ENCODE measurements at regions not wholly inside any gene's neighbourhood (a gene's known extent, or its start where the extent isn't known, plus 50 kb on each side); places are given as distances from the start of the nearest gene placed in this dataset.

DNA sequence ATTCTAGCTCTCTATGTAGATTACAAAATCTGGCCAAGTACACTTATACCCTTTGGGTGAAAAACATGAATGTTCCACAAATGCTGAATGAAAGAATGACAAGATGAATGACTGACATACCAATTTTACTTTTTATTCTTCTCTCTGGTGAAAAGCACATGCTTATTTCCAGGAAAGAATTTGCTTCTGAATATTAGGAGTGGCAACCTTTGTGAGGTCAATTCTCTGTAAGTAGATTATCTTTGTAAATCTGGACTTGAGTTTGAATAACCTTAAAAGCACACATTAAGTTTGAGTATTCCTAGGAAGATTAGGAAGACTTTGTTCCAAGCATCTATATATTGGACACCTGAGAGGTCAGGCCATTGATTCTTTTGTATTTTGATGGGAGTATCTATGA lies 78.1 kb upstream of the P2RY1 start (continued):
- TF ChIP-seq, protein P1, sequence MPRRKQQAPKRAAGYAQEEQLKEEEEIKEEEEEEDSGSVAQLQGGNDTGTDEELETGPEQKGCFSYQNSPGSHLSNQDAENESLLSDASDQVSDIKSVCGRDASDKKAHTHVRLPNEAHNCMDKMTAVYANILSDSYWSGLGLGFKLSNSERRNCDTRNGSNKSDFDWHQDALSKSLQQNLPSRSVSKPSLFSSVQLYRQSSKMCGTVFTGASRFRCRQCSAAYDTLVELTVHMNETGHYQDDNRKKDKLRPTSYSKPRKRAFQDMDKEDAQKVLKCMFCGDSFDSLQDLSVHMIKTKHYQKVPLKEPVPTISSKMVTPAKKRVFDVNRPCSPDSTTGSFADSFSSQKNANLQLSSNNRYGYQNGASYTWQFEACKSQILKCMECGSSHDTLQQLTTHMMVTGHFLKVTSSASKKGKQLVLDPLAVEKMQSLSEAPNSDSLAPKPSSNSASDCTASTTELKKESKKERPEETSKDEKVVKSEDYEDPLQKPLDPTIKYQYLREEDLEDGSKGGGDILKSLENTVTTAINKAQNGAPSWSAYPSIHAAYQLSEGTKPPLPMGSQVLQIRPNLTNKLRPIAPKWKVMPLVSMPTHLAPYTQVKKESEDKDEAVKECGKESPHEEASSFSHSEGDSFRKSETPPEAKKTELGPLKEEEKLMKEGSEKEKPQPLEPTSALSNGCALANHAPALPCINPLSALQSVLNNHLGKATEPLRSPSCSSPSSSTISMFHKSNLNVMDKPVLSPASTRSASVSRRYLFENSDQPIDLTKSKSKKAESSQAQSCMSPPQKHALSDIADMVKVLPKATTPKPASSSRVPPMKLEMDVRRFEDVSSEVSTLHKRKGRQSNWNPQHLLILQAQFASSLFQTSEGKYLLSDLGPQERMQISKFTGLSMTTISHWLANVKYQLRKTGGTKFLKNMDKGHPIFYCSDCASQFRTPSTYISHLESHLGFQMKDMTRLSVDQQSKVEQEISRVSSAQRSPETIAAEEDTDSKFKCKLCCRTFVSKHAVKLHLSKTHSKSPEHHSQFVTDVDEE (CRISPR knock-in tag; IDR thresholded peaks at IDR 0.05): no peak

GRCh38 chr3:152760024-152760563 lies 74.8 kb upstream of the P2RY1 start:
- ATAC-seq: no peak

DNA sequence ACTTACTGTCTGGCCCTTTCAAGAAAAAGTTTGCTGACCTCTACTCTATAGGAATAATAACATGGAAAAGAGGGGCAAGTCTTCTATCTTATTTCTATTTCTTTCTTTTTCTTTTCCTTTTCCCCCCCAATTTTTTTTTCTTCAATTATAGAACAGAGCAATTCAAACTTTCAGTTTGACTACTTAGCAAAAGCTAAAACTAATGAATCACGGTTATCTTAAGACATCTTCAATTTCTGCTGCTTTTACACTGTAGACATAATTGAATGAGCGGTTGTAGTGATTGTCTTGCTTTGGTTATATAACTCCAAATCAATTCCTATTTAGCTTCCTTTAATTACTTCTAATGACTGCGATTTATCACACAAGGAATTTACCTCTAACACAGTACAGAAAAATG lies 74.3 kb upstream of the P2RY1 start:
- no peak for ATAC-seq
- TF ChIP-seq ZNF565 (CRISPR knock-in tag; conservative IDR thresholded peaks at IDR 0.05; ENCODE audit: low read depth) (no peak), GLIS3 (CRISPR knock-in tag; IDR thresholded peaks at IDR 0.05) (no peak), TCF4 (CRISPR knock-in tag; IDR thresholded peaks at IDR 0.05; ENCODE audit: borderline replicate concordance) (no peak), RARB (CRISPR knock-in tag; IDR thresholded peaks at IDR 0.05) (no peak), ZC3H10 (CRISPR knock-in tag; IDR thresholded peaks at IDR 0.05) (no peak), CSDC2 (CRISPR knock-in tag; IDR thresholded peaks at IDR 0.05) (no peak), ESRRG (CRISPR knock-in tag; IDR thresholded peaks at IDR 0.05) (no peak), ZFP3 (CRISPR knock-in tag; IDR thresholded peaks at IDR 0.05) (no peak), PATZ1 (CRISPR knock-in tag; IDR thresholded peaks at IDR 0.05; ENCODE audit: borderline replicate concordance) (no peak), ARNTL (CRISPR knock-in tag; IDR thresholded peaks at IDR 0.05; ENCODE audit: borderline replicate concordance, low read depth) (no peak), ZNF8 (CRISPR knock-in tag; IDR thresholded peaks at IDR 0.05) (no peak), ZFP30 (CRISPR knock-in tag; IDR thresholded peaks at IDR 0.05) (no peak), BACH2 (CRISPR knock-in tag; IDR thresholded peaks at IDR 0.05; ENCODE audit: borderline replicate concordance) (no peak), ISL1 (CRISPR knock-in tag; IDR thresholded peaks at IDR 0.05) (no peak), ZNF70 (CRISPR knock-in tag; IDR thresholded peaks at IDR 0.05) (no peak), POU6F1 (CRISPR knock-in tag; IDR thresholded peaks at IDR 0.05; ENCODE audit: borderline replicate concordance, low read depth) (no peak)
- TF ChIP-seq, protein P1 (CRISPR knock-in tag; IDR thresholded peaks at IDR 0.05): no peak

More at GRCh38 chr3:152760024-152760563, 74.8 kb upstream of the P2RY1 start:
- TF ChIP-seq, protein P1 (CRISPR knock-in tag; IDR thresholded peaks at IDR 0.05): no peak
- TF ChIP-seq PPARA (CRISPR knock-in tag; IDR thresholded peaks at IDR 0.05; ENCODE audit: borderline replicate concordance) (no peak), OSR1 (CRISPR knock-in tag; IDR thresholded peaks at IDR 0.05) (no peak), ZFP30 (CRISPR knock-in tag; IDR thresholded peaks at IDR 0.05) (no peak), ZC3H10 (CRISPR knock-in tag; IDR thresholded peaks at IDR 0.05) (no peak), TCF4 (CRISPR knock-in tag; IDR thresholded peaks at IDR 0.05; ENCODE audit: borderline replicate concordance) (no peak), ZNF70 (CRISPR knock-in tag; IDR thresholded peaks at IDR 0.05) (no peak), CSDC2 (CRISPR knock-in tag; IDR thresholded peaks at IDR 0.05) (no peak), GLIS3 (CRISPR knock-in tag; IDR thresholded peaks at IDR 0.05) (no peak), BACH2 (CRISPR knock-in tag; IDR thresholded peaks at IDR 0.05; ENCODE audit: borderline replicate concordance) (no peak), TOX (CRISPR knock-in tag; IDR thresholded peaks at IDR 0.05; ENCODE audit: borderline replicate concordance) (no peak), SNAI2 (CRISPR knock-in tag; IDR thresholded peaks at IDR 0.05) (no peak), ISL1 (CRISPR knock-in tag; IDR thresholded peaks at IDR 0.05) (no peak), ZNF565 (CRISPR knock-in tag; conservative IDR thresholded peaks at IDR 0.05; ENCODE audit: low read depth) (no peak)
- TF ChIP-seq, protein P2, sequence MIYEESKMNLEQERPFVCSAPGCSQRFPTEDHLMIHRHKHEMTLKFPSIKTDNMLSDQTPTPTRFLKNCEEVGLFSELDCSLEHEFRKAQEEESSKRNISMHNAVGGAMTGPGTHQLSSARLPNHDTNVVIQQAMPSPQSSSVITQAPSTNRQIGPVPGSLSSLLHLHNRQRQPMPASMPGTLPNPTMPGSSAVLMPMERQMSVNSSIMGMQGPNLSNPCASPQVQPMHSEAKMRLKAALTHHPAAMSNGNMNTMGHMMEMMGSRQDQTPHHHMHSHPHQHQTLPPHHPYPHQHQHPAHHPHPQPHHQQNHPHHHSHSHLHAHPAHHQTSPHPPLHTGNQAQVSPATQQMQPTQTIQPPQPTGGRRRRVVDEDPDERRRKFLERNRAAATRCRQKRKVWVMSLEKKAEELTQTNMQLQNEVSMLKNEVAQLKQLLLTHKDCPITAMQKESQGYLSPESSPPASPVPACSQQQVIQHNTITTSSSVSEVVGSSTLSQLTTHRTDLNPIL (CRISPR knock-in tag; IDR thresholded peaks at IDR 0.05; ENCODE audit: low read depth): no peak

Data from SK-N-SH treated with all-trans-retinoic acid at 6 μM for 48 hours (cell line).